ENCODE measurements at regions not wholly inside any gene's neighbourhood (a gene's known extent, or its start where the extent isn't known, plus 50 kb on each side); places are given as distances from the start of the nearest gene placed in this dataset.

GRCh38 chr12:89951050-89951693, 242.5 kb upstream of the ATP2B1 start:
- DNase-seq (ENCODE audit: low read depth in 4 of 4, low spot score in 3 of 4), result no peak

GRCh38 chr12:89950421-89950820, 241.8 kb upstream of the ATP2B1 start:
- DNase-seq (ENCODE audit: low read depth in 4 of 4, low spot score in 3 of 4), result no peak

- no peak for DNase-seq (ENCODE audit: low read depth in 4 of 4, low spot score in 3 of 4)
These were observed 241.0 kb upstream of the ATP2B1 start for GRCh38 chr12:89949457-89950195.

- no peak for DNase-seq (ENCODE audit: low read depth in 4 of 4, low spot score in 3 of 4)
These were observed 239.9 kb upstream of the ATP2B1 start for GRCh38 chr12:89948271-89949175.

- peak; percentile 35 to 69 (median 52) for DNase-seq (ENCODE audit: low read depth in 4 of 4, low spot score in 3 of 4)
These were observed 239.0 kb upstream of the ATP2B1 start for GRCh38 chr12:89947437-89948270.

- DNase-seq (ENCODE audit: low read depth in 4 of 4, low spot score in 3 of 4), result no peak
These were observed 238.0 kb upstream of the ATP2B1 start for GRCh38 chr12:89946518-89947135.

GRCh38 chr12:89945123-89945522, 236.5 kb upstream of the ATP2B1 start:
- no peak for DNase-seq (ENCODE audit: low read depth in 4 of 4, low spot score in 3 of 4)

- no peak for DNase-seq (ENCODE audit: low read depth in 4 of 4, low spot score in 3 of 4)
These were observed 234.8 kb upstream of the ATP2B1 start for GRCh38 chr12:89943463-89943862.

- no peak for DNase-seq (ENCODE audit: low read depth in 4 of 4, low spot score in 3 of 4)
These were observed 232.8 kb upstream of the ATP2B1 start for GRCh38 chr12:89941436-89941835.

- DNase-seq (ENCODE audit: low read depth in 4 of 4, low spot score in 3 of 4), result no peak
These were observed 231.0 kb upstream of the ATP2B1 start for GRCh38 chr12:89939522-89940215.

- no peak for DNase-seq (ENCODE audit: low read depth in 4 of 4, low spot score in 3 of 4)
These were observed 228.0 kb upstream of the ATP2B1 start for GRCh38 chr12:89936631-89937030.

GRCh38 chr12:89935850-89936249, 227.2 kb upstream of the ATP2B1 start:
- no peak for DNase-seq (ENCODE audit: low read depth in 4 of 4, low spot score in 3 of 4)

- no peak for DNase-seq (ENCODE audit: low read depth in 4 of 4, low spot score in 3 of 4)
These were observed 225.3 kb upstream of the ATP2B1 start for GRCh38 chr12:89933911-89934310.

- no peak for DNase-seq (ENCODE audit: low read depth in 4 of 4, low spot score in 3 of 4)
These were observed 224.3 kb upstream of the ATP2B1 start for GRCh38 chr12:89932954-89933353.

GRCh38 chr12:89928467-89928866, 219.8 kb upstream of the ATP2B1 start:
- DNase-seq (ENCODE audit: low read depth in 4 of 4, low spot score in 3 of 4), result no peak

GRCh38 chr12:89927226-89927698, 218.6 kb upstream of the ATP2B1 start:
- no peak for DNase-seq (ENCODE audit: low read depth in 4 of 4, low spot score in 3 of 4)

- DNase-seq (ENCODE audit: low read depth in 4 of 4, low spot score in 3 of 4), result no peak
These were observed 215.6 kb upstream of the ATP2B1 start for GRCh38 chr12:89924191-89924590.

GRCh38 chr12:89923091-89923490, 214.5 kb upstream of the ATP2B1 start:
- no peak for DNase-seq (ENCODE audit: low read depth in 4 of 4, low spot score in 3 of 4)

- DNase-seq (ENCODE audit: low read depth in 4 of 4, low spot score in 3 of 4), result no peak
These were observed 212.2 kb upstream of the ATP2B1 start for GRCh38 chr12:89920866-89921265.

All from right renal pelvis (tissue), 4 donors.